Loucy (cell line): ENCODE measurements at regions not wholly inside any gene's neighbourhood (a gene's known extent, or its start where the extent isn't known, plus 50 kb on each side); places are given as distances from the start of the nearest gene placed in this dataset.

Experiments used
- H2AFZ ChIP-seq: fragments of 200-600 bp; sonication (generic); 2 replicates; pipeline ENCODE4 v1.6.0; 2016; ENCODE audit warnings: antibody characterized with exemption, mild to moderate bottlenecking, low read length, moderate library complexity
- H3F3A ChIP-seq: fragments of 200-600 bp; 2 replicates; pipeline ENCODE4 v1.6.0; 2016; ENCODE audit warnings: antibody characterized with exemption, low read depth, mild to moderate bottlenecking
- H3K27me3 ChIP-seq: fragments of 200-600 bp; sonication (generic); 2 replicates; pipeline ENCODE4 v1.6.1; 2014; ENCODE audit warnings: low read length, mild to moderate bottlenecking; ENCODE audit not compliant: insufficient read depth, poor library complexity, severe bottlenecking
- H3K36me3 ChIP-seq: fragments of 200-600 bp; sonication (generic); 2 replicates; pipeline ENCODE4 v1.6.1; 2016; ENCODE audit warnings: low read length; ENCODE audit not compliant: insufficient read depth
- H3K4me1 ChIP-seq: fragments of 200-600 bp; sonication (generic); 2 replicates; pipeline ENCODE4 v1.5.1; 2014; ENCODE audit warnings: low read length, mild to moderate bottlenecking; ENCODE audit not compliant: insufficient read depth, poor library complexity, severe bottlenecking
- H3K4me2 ChIP-seq: fragments of 200-600 bp; sonication (generic); 2 replicates; pipeline ENCODE4 v1.6.0; 2014; ENCODE audit warnings: antibody characterized with exemption, low read length, low read depth, mild to moderate bottlenecking; ENCODE audit not compliant: poor library complexity, severe bottlenecking
- H3K4me3 ChIP-seq: fragments of 200-600 bp; sonication (generic); 2 replicates; pipeline ENCODE4 v1.5.1; 2014; ENCODE audit warnings: low read length, mild to moderate bottlenecking, mixed read lengths; ENCODE audit not compliant: poor library complexity, severe bottlenecking
- H3K79me2 ChIP-seq: fragments of 200-600 bp; sonication (generic); 2 replicates; pipeline ENCODE4 v1.6.1; 2014; ENCODE audit warnings: low read length; ENCODE audit not compliant: insufficient read depth
- H3K9ac ChIP-seq: fragments of 200-600 bp; sonication (generic); 2 replicates; pipeline ENCODE4 v1.6.0; 2014; ENCODE audit warnings: mild to moderate bottlenecking, low read depth, low read length, moderate library complexity; ENCODE audit not compliant: poor library complexity, severe bottlenecking
- H3K9me2 ChIP-seq: fragments of 200-600 bp; sonication (generic); replicated peaks from 2 replicates; pipeline ENCODE4 v1.6.1; 2016; ENCODE audit warnings: low read depth, low read length, mixed read lengths
- H3K9me3 ChIP-seq: fragments of 200-600 bp; sonication (generic); 2 replicates; pipeline ENCODE4 v1.6.1; 2014; ENCODE audit warnings: mild to moderate bottlenecking, antibody characterized with exemption, low read length, low read depth; ENCODE audit not compliant: insufficient read depth
- H4K20me1 ChIP-seq: fragments of 200-600 bp; sonication (generic); 2 replicates; pipeline ENCODE4 v1.6.0; 2014; ENCODE audit warnings: antibody characterized with exemption, low read length, mild to moderate bottlenecking; ENCODE audit not compliant: insufficient read depth, poor library complexity, severe bottlenecking
- CTCF ChIP-seq: fragments of 200-600 bp; sonication (generic); conservative IDR thresholded peaks from 2 replicates; pipeline ENCODE4 v1.5.1; 2014; ENCODE audit warnings: mild to moderate bottlenecking, antibody characterized with exemption, low read length
- EZH2phosphoT487 ChIP-seq: fragments of 200-600 bp; IDR thresholded peaks from 2 replicates; pipeline ENCODE4 v1.6.1; 2018; ENCODE audit warnings: antibody characterized with exemption, mild to moderate bottlenecking, moderate library complexity, borderline replicate concordance

- no peaks in the 10 kb centered on the region for H3K9me2 ChIP-seq
- H2AFZ ChIP-seq: no peak overlapping the region
- H3K4me2 ChIP-seq: no peak overlapping the region
- no peak overlapping the region for H3K9ac ChIP-seq
- H3K27me3 ChIP-seq: no peaks in the 10 kb centered on the region
- TF ChIP-seq EZH2phosphoT487: no peak
- no peak for TF ChIP-seq CTCF
- H4K20me1 ChIP-seq: no peaks in the 10 kb centered on the region
- no peaks in the 10 kb centered on the region for H3K79me2 ChIP-seq
- no peaks in the 10 kb centered on the region for H3K36me3 ChIP-seq
- H3F3A ChIP-seq: no peaks in the 10 kb centered on the region
- H3K4me3 ChIP-seq: no peak overlapping the region
- H3K4me1 ChIP-seq: no peaks in the 10 kb centered on the region
- no peaks in the 10 kb centered on the region for H3K9me3 ChIP-seq
Measured at GRCh38 chr3:182201456-182202168, 489.9 kb downstream of the SOX2 start.

- H3F3A ChIP-seq: no peaks in the 10 kb centered on the region
- no peak overlapping the region for H2AFZ ChIP-seq
- no peak overlapping the region for H3K9ac ChIP-seq
- H3K79me2 ChIP-seq: no peaks in the 10 kb centered on the region
- no peaks in the 10 kb centered on the region for H3K36me3 ChIP-seq
- H3K27me3 ChIP-seq: no peaks in the 10 kb centered on the region
- no peak overlapping the region for H3K4me3 ChIP-seq
- H3K4me2 ChIP-seq: no peak overlapping the region
- TF ChIP-seq CTCF: no peak
- TF ChIP-seq EZH2phosphoT487: no peak
- H3K9me3 ChIP-seq: no peaks in the 10 kb centered on the region
- no peaks in the 10 kb centered on the region for H4K20me1 ChIP-seq
- no peaks in the 10 kb centered on the region for H3K9me2 ChIP-seq
- no peaks in the 10 kb centered on the region for H3K4me1 ChIP-seq
Measured at GRCh38 chr3:182212479-182213076, 500.9 kb downstream of the SOX2 start.

- no peaks in the 10 kb centered on the region for H3F3A ChIP-seq
- H3K4me2 ChIP-seq: no peak overlapping the region
- H2AFZ ChIP-seq: no peak overlapping the region
- no peaks in the 10 kb centered on the region for H3K36me3 ChIP-seq
- no peaks in the 10 kb centered on the region for H3K4me1 ChIP-seq
- H4K20me1 ChIP-seq: no peaks in the 10 kb centered on the region
- H3K79me2 ChIP-seq: no peaks in the 10 kb centered on the region
- no peak overlapping the region for H3K4me3 ChIP-seq
- no peak for TF ChIP-seq EZH2phosphoT487
- TF ChIP-seq CTCF: no peak
- no peaks in the 10 kb centered on the region for H3K27me3 ChIP-seq
- no peaks in the 10 kb centered on the region for H3K9me2 ChIP-seq
- H3K9ac ChIP-seq: no peak overlapping the region
- H3K9me3 ChIP-seq: no peaks in the 10 kb centered on the region
Measured at GRCh38 chr3:182214416-182214815, 502.7 kb downstream of the SOX2 start.
